ENCODE measurements at regions not wholly inside any gene's neighbourhood (a gene's known extent, or its start where the extent isn't known, plus 50 kb on each side); places are given as distances from the start of the nearest gene placed in this dataset.

- TF ChIP-seq, protein P1, sequence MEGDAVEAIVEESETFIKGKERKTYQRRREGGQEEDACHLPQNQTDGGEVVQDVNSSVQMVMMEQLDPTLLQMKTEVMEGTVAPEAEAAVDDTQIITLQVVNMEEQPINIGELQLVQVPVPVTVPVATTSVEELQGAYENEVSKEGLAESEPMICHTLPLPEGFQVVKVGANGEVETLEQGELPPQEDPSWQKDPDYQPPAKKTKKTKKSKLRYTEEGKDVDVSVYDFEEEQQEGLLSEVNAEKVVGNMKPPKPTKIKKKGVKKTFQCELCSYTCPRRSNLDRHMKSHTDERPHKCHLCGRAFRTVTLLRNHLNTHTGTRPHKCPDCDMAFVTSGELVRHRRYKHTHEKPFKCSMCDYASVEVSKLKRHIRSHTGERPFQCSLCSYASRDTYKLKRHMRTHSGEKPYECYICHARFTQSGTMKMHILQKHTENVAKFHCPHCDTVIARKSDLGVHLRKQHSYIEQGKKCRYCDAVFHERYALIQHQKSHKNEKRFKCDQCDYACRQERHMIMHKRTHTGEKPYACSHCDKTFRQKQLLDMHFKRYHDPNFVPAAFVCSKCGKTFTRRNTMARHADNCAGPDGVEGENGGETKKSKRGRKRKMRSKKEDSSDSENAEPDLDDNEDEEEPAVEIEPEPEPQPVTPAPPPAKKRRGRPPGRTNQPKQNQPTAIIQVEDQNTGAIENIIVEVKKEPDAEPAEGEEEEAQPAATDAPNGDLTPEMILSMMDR (IDR thresholded peaks at IDR 0.05) = no peak
- TF ChIP-seq POLR2A (IDR thresholded peaks at IDR 0.05) = no peak
These were observed 116.6 kb downstream of the DAD1 start for GRCh38 chr14:22472466-22472865.
